Stomach (tissue), 4 donors: ENCODE measurements at regions not wholly inside any gene's neighbourhood (a gene's known extent, or its start where the extent isn't known, plus 50 kb on each side); places are given as distances from the start of the nearest gene placed in this dataset.

Experiments used
- small RNA-seq, 4 donors: library from RNA; depleted of rRNA; stranded (forward); fragments of <200 nt; gene quantifications; one replicate each; pipeline ENCODE3, GENCODE V24; 2016

Small RNA genes lying in the stretch of these regions (small RNA-seq; reads per million reads assigned to genes)
- 0 reads per million in 4 donors for gene AC073916.1
